Calu3 (cell line): ENCODE measurements at regions not wholly inside any gene's neighbourhood (a gene's known extent, or its start where the extent isn't known, plus 50 kb on each side); places are given as distances from the start of the nearest gene placed in this dataset.

Source experiments
- BruUV-seq: library from RNA; stranded (reverse); fragments of 400-500 nt; replicated peaks from 2 replicates; lab custom pipeline; 2021; lab: Mats Ljungman, UMichigan
- CTCF ChIA-PET: fragments of 300-600 bp; sonication (Branson Sonifier 250); formaldehyde crosslinking; loops from one replicate; lab custom pipeline; 2022; ENCODE audit warnings: antibody characterized with exemption; lab: Charles Lee
- DNase-seq: peaks from one replicate; pipeline ENCODE4 v3.0.0; 2022
- H3K27ac Mint-ChIP-seq: one replicate; pipeline ENCODE4 v1.8.0; 2022; ENCODE audit warnings: mixed read lengths; ENCODE audit not compliant: unreplicated experiment
- H3K27me3 Mint-ChIP-seq: one replicate; pipeline ENCODE4 v1.8.0; 2022; ENCODE audit warnings: mixed read lengths; ENCODE audit not compliant: unreplicated experiment
- H3K36me3 Mint-ChIP-seq: one replicate; pipeline ENCODE4 v1.8.0; 2022; ENCODE audit warnings: mild to moderate bottlenecking, moderate library complexity, mixed read lengths; ENCODE audit not compliant: insufficient read depth, unreplicated experiment
- H3K4me1 Mint-ChIP-seq: one replicate; pipeline ENCODE4 v1.8.0; 2022; ENCODE audit warnings: mild to moderate bottlenecking, low read depth, mixed read lengths; ENCODE audit not compliant: unreplicated experiment
- H3K4me3 Mint-ChIP-seq: one replicate; pipeline ENCODE4 v1.8.0; 2022; ENCODE audit warnings: mild to moderate bottlenecking, low read depth, moderate library complexity, mixed read lengths; ENCODE audit not compliant: unreplicated experiment
- H3K9me3 Mint-ChIP-seq: one replicate; pipeline ENCODE4 v1.8.0; 2022; ENCODE audit warnings: low read depth, mixed read lengths; ENCODE audit not compliant: unreplicated experiment
- intact Hi-C: fragments of 100-400 bp; cut with micrococcal nuclease; formaldehyde crosslinking; loops from one replicate; pipeline ENCODE4 v1.10.0; 2022; ENCODE audit not compliant: unreplicated experiment
- TF ChIP-seq, protein P1 (sequence below): fragments of 200-600 bp; IDR thresholded peaks from one replicate; pipeline ENCODE4 v1.8.0; 2022; ENCODE audit warnings: antibody characterized with exemption; ENCODE audit not compliant: unreplicated experiment

DNA sequence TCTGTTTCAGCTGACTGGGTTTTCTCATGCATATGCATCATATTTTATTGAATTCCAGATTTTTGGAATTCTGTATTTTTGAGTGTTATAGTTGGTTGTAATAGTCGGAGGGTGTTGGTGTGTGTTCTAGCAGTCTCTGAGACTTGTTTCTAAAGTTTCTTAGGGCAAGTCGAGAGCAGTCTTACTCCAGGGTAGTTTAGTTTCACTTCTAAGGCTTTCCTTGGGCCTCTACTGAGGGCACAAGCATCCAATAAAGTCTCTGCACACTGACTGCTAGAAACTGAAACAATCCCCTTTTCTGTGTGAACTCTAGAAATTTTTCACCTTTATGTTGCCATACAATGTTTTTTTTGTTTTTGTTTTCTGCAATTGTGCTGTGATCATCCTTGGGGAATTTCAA lies 663.7 kb upstream of the LRATD1 start:
- TF ChIP-seq, protein P1, sequence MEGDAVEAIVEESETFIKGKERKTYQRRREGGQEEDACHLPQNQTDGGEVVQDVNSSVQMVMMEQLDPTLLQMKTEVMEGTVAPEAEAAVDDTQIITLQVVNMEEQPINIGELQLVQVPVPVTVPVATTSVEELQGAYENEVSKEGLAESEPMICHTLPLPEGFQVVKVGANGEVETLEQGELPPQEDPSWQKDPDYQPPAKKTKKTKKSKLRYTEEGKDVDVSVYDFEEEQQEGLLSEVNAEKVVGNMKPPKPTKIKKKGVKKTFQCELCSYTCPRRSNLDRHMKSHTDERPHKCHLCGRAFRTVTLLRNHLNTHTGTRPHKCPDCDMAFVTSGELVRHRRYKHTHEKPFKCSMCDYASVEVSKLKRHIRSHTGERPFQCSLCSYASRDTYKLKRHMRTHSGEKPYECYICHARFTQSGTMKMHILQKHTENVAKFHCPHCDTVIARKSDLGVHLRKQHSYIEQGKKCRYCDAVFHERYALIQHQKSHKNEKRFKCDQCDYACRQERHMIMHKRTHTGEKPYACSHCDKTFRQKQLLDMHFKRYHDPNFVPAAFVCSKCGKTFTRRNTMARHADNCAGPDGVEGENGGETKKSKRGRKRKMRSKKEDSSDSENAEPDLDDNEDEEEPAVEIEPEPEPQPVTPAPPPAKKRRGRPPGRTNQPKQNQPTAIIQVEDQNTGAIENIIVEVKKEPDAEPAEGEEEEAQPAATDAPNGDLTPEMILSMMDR = no peak
- peak overlapping the region; percentile 3 for H3K4me3 Mint-ChIP-seq
- no peaks in the 10 kb centered on the region for H3K4me1 Mint-ChIP-seq
- H3K27me3 Mint-ChIP-seq = no peaks in the 10 kb centered on the region
- intact Hi-C loops = no loop called here
- BruUV-seq = no TSS peak
- no peak for DNase-seq
- H3K27ac Mint-ChIP-seq = no peak overlapping the region
- no peaks in the 10 kb centered on the region for H3K36me3 Mint-ChIP-seq
- H3K9me3 Mint-ChIP-seq = no peaks in the 10 kb centered on the region
- CTCF ChIA-PET = no interaction called here

DNA sequence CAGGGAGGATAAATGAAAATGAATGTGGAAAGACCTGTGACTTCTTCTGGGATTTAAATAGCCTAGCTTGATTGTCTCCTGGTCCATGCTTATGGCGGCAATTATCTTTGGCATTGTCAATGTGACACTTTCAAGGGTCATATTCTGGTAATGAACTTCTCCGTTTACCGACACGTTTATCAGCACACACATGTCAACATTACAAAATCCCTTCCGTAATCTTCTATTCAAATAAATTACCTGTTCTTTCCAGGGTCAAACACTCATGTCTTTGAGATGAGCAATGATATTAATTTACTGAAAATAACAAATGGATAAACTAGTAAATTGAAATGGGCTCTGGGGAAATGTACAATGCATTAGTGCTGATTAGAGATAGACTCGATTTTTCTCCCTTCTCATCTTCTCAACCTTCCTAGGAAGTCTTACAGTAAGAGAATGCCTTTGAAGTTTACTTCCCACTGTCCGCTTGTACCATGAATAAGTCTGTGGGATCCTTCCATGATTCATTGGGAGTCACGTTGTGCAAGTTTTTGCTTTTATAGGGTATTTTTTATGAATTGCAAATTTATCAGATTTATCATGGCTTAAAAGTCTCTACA lies 646.3 kb upstream of the LRATD1 start:
- no peaks in the 10 kb centered on the region for H3K4me1 Mint-ChIP-seq
- H3K9me3 Mint-ChIP-seq = peaks cover 7% of the 10 kb centered on the region
- intact Hi-C loops = no loop called here
- H3K27ac Mint-ChIP-seq = no peak overlapping the region
- H3K27me3 Mint-ChIP-seq = no peaks in the 10 kb centered on the region
- H3K36me3 Mint-ChIP-seq = no peaks in the 10 kb centered on the region
- TF ChIP-seq, protein P1 = no peak
- no peak overlapping the region for H3K4me3 Mint-ChIP-seq
- BruUV-seq = no TSS peak
- DNase-seq = no peak
- CTCF ChIA-PET = no interaction called here

DNA sequence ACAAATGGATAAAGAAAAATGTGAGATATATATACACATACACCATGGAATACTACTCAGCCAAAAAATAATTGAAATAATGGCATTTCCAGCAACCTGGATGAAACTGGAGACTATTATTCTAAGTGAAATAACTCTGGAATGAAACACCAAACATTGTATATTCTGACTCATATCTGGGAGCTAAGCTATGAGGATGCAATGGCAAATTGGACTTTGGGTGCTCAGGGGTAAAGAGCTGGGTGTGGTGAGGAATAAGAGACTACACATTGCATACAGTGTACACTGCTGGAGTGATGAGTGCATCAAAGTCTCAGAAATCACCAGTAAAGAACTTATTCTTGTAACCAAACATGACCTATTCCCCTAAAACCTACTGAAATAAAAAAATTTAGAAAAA lies 636.0 kb upstream of the LRATD1 start:
- H3K4me3 Mint-ChIP-seq = no peak overlapping the region
- no peaks in the 10 kb centered on the region for H3K27me3 Mint-ChIP-seq
- TF ChIP-seq, protein P1 = no peak
- H3K36me3 Mint-ChIP-seq = no peaks in the 10 kb centered on the region
- no peak for DNase-seq
- H3K27ac Mint-ChIP-seq = no peak overlapping the region
- no peaks in the 10 kb centered on the region for H3K4me1 Mint-ChIP-seq
- intact Hi-C loops = no loop called here
- BruUV-seq = no TSS peak
- CTCF ChIA-PET = no interaction called here
- H3K9me3 Mint-ChIP-seq = peaks cover 8% of the 10 kb centered on the region

DNA sequence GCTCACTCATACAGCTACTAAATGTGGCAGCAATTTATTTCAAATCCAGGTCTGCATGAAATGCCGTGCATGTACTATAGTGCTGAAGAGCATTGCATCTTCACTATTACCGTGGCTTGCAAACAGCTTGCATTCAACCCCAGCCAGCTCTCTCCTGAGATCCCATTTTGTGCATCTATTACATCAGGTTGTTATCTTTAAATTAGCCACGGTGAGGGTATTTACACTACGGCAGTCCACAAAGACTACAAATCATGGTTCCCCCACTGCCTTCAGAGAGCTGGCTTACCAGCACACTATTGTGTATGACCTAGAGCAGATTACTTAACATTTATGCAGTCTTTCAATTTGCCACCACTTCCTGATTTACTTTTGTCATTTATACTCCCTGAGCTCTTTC lies 621.3 kb upstream of the LRATD1 start:
- H3K27ac Mint-ChIP-seq = no peak overlapping the region
- intact Hi-C loops = no loop called here
- peaks cover 2% of the 10 kb centered on the region for H3K9me3 Mint-ChIP-seq
- no peaks in the 10 kb centered on the region for H3K27me3 Mint-ChIP-seq
- no peaks in the 10 kb centered on the region for H3K4me1 Mint-ChIP-seq
- BruUV-seq = no TSS peak
- CTCF ChIA-PET = no interaction called here
- H3K4me3 Mint-ChIP-seq = no peak overlapping the region
- H3K36me3 Mint-ChIP-seq = no peaks in the 10 kb centered on the region
- DNase-seq = no peak
- TF ChIP-seq, protein P1 = no peak
